ENCODE measurements at regions not wholly inside any gene's neighbourhood (a gene's known extent, or its start where the extent isn't known, plus 50 kb on each side); places are given as distances from the start of the nearest gene placed in this dataset.
"Not testable (repeated sequence)": the region's sequence is repeated elsewhere in the genome, so short reads cannot be mapped to it uniquely, and the experiment has no call there.

DNA sequence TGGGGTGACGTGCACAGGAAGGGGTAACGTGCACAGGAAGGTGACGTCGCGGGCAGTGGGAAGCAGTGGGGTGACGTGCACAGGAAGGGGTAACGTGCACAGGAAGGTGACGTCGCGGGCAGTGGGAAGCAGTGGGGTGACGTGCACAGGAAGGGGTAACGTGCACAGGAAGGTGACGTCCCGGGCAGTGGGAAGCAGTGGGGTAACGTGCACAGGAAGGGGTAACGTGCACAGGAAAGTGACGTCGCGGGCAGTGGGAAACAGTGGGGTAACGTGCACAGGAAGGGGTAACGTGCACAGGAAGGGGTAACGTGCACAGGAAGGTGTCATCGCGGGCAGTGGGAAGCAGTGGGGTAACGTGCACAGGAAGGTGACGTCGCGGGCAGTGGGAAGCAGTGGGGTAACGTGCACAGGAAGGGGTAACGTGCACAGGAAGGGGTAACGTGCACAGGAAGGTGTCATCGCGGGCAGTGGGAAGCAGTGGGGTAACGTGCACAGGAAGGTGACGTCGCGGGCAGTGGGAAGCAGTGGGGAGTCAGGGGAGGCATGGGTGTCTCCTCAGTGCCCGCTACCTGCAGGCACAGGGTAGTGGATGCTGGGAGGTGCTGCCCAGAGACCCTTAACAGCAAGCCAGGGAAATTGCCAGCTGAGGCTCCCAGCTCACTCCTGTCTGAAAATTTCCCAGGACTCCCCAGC is 68.0 kb upstream of the CTBP2 start:
- TF ChIP-seq, protein P1, sequence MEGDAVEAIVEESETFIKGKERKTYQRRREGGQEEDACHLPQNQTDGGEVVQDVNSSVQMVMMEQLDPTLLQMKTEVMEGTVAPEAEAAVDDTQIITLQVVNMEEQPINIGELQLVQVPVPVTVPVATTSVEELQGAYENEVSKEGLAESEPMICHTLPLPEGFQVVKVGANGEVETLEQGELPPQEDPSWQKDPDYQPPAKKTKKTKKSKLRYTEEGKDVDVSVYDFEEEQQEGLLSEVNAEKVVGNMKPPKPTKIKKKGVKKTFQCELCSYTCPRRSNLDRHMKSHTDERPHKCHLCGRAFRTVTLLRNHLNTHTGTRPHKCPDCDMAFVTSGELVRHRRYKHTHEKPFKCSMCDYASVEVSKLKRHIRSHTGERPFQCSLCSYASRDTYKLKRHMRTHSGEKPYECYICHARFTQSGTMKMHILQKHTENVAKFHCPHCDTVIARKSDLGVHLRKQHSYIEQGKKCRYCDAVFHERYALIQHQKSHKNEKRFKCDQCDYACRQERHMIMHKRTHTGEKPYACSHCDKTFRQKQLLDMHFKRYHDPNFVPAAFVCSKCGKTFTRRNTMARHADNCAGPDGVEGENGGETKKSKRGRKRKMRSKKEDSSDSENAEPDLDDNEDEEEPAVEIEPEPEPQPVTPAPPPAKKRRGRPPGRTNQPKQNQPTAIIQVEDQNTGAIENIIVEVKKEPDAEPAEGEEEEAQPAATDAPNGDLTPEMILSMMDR (IDR thresholded peaks at IDR 0.05): not testable (repeated sequence)
- not testable (repeated sequence) for TF ChIP-seq BHLHE40 (IDR thresholded peaks at IDR 0.05; ENCODE audit: low read depth, low read length); FOSB (CRISPR knock-in tag; IDR thresholded peaks at IDR 0.05); POLR2A (IDR thresholded peaks at IDR 0.05; ENCODE audit: low read length); RNF2 (IDR thresholded peaks at IDR 0.05; ENCODE audit: borderline replicate concordance, low read depth)
- TF ChIP-seq, protein P2, sequence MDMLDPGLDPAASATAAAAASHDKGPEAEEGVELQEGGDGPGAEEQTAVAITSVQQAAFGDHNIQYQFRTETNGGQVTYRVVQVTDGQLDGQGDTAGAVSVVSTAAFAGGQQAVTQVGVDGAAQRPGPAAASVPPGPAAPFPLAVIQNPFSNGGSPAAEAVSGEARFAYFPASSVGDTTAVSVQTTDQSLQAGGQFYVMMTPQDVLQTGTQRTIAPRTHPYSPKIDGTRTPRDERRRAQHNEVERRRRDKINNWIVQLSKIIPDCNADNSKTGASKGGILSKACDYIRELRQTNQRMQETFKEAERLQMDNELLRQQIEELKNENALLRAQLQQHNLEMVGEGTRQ (IDR thresholded peaks at IDR 0.05): not testable (repeated sequence)
- TF ChIP-seq, protein P3, sequence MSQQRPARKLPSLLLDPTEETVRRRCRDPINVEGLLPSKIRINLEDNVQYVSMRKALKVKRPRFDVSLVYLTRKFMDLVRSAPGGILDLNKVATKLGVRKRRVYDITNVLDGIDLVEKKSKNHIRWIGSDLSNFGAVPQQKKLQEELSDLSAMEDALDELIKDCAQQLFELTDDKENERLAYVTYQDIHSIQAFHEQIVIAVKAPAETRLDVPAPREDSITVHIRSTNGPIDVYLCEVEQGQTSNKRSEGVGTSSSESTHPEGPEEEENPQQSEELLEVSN (IDR thresholded peaks at IDR 0.05; ENCODE audit: borderline replicate concordance, low read depth): not testable (repeated sequence)

Data from A549 (cell line).